Breast epithelium (tissue), 4 donors: ENCODE measurements at regions not wholly inside any gene's neighbourhood (a gene's known extent, or its start where the extent isn't known, plus 50 kb on each side); places are given as distances from the start of the nearest gene placed in this dataset.
"Not testable (repeated sequence)": the region's sequence is repeated elsewhere in the genome, so short reads cannot be mapped to it uniquely, and the experiment has no call there.

Experiments used
- DNase-seq, 2 donors: peaks; one replicate each; pipeline ENCODE4 v3.0.0-alpha.2; 2019; ENCODE audit warnings: low spot score in 2 of 2
- H3K27ac ChIP-seq, 2 donors: fragments of 200-600 bp; sonication (generic) in 1 of 2; one replicate each; pipeline ENCODE4 v1.5.1; 2016 to 2019; ENCODE audit warnings: mild to moderate bottlenecking in 1 of 2
- H3K27me3 ChIP-seq, 2 donors: fragments of 200-600 bp; sonication (generic) in 1 of 2; one replicate each; pipeline versions ENCODE4 v1.5.1 to v1.6.0; 2017 to 2019; ENCODE audit warnings: control low read depth in 1 of 2, mild to moderate bottlenecking in 1 of 2
- H3K36me3 ChIP-seq: fragments of 200-600 bp; one replicate; pipeline ENCODE4 v1.5.1; 2019
- H3K4me1 ChIP-seq, 2 donors: fragments of 200-600 bp; sonication (generic); one replicate each; pipeline ENCODE4 v1.5.1; 2016 to 2019; ENCODE audit warnings: control low read depth in 1 of 2
- H3K4me3 ChIP-seq, 3 donors: fragments of 200-600 bp; sonication (generic); 1 replicate in 2 of 3; 2 replicates in 1 of 3; pipeline ENCODE4 v1.5.1; 2016 to 2019; ENCODE audit warnings: mild to moderate bottlenecking in 3 of 3, moderate library complexity in 2 of 3
- H3K9me3 ChIP-seq, 2 donors: fragments of 200-600 bp; sonication (generic) in 1 of 2; one replicate each; pipeline ENCODE4 v1.5.1; 2016 to 2019; ENCODE audit warnings: control low read depth in 1 of 2
- CTCF ChIP-seq, 3 donors: fragments of 450-650 bp; IDR thresholded peaks; one replicate each; pipeline ENCODE4 v1.5.1; 2016 to 2017; ENCODE audit warnings: antibody characterized with exemption in 3 of 3, mild to moderate bottlenecking in 3 of 3, moderate library complexity in 3 of 3
- POLR2A ChIP-seq: fragments of 450-650 bp; IDR thresholded peaks from one replicate; pipeline ENCODE4 v1.6.1; 2016; ENCODE audit warnings: antibody characterized with exemption, mild to moderate bottlenecking, moderate library complexity
- POLR2AphosphoS5 ChIP-seq, 3 donors: sonication (generic); formaldehyde crosslinking; IDR thresholded peaks; one replicate each; pipeline ENCODE4 v1.6.1; 2017; ENCODE audit warnings: antibody characterized with exemption in 3 of 3
- intact Hi-C: fragments of 100-400 bp; cut with DNase I; formaldehyde crosslinking; loops from one replicate; pipeline ENCODE4 v1.15.1; 2023; ENCODE audit warnings: low total_unique reads

GRCh38 chr4:173735585-173735984 is 205.6 kb upstream of the HAND2 start:
- intact Hi-C loops = no loop called here
- Histone ChIP-seq H3K27me3 (no peaks in the 10 kb centered on the region), H3K4me3 (no peak overlapping the region), H3K27ac (no peak overlapping the region), H3K36me3 (no peaks in the 10 kb centered on the region), H3K4me1 (no peaks in the 10 kb centered on the region), H3K9me3 (peaks cover 0 to 1% of the 10 kb centered on the region in 2 donors)
- TF ChIP-seq POLR2A (no peak), POLR2AphosphoS5 (IDR thresholded peaks at IDR 0.05) (no peak), CTCF (IDR thresholded peaks at IDR 0.05) (no peak)
- no peak for DNase-seq

GRCh38 chr4:173735049-173735448 is 205.0 kb upstream of the HAND2 start:
- H3K36me3 ChIP-seq = no peaks in the 10 kb centered on the region
- TF ChIP-seq POLR2AphosphoS5 (IDR thresholded peaks at IDR 0.05) (no peak), CTCF (IDR thresholded peaks at IDR 0.05) (no peak), POLR2A (no peak)
- DNase-seq = no peak
- no peaks in the 10 kb centered on the region for H3K4me1 ChIP-seq
- H3K9me3 ChIP-seq = peaks cover 0 to 7% of the 10 kb centered on the region in 2 donors
- H3K27ac ChIP-seq = no peak overlapping the region
- intact Hi-C loops = no loop called here
- no peaks in the 10 kb centered on the region for H3K27me3 ChIP-seq
- no peak overlapping the region for H3K4me3 ChIP-seq

GRCh38 chr4:173731257-173731656 is 201.2 kb upstream of the HAND2 start:
- Histone ChIP-seq H3K4me3 (no peak overlapping the region), H3K4me1 (no peaks in the 10 kb centered on the region), H3K36me3 (no peaks in the 10 kb centered on the region), H3K27ac (no peak overlapping the region), H3K9me3 (peaks cover 0 to 18% of the 10 kb centered on the region in 2 donors), H3K27me3 (no peaks in the 10 kb centered on the region)
- DNase-seq = no peak
- intact Hi-C loops = no loop called here
- TF ChIP-seq POLR2AphosphoS5 (IDR thresholded peaks at IDR 0.05) (no peak), CTCF (IDR thresholded peaks at IDR 0.05) (no peak), POLR2A (no peak)

- no peak for DNase-seq
- Histone ChIP-seq H3K4me3 (no peak overlapping the region), H3K4me1 (no peaks in the 10 kb centered on the region), H3K9me3 (peaks cover 11 to 19% of the 10 kb centered on the region in 2 donors), H3K36me3 (no peaks in the 10 kb centered on the region), H3K27ac (no peak overlapping the region), H3K27me3 (no peaks in the 10 kb centered on the region)
- intact Hi-C loops = loop anchor here (2.0 kb wide), 1 partner anchor 75 kb away; no protein-coding TSS in a partner anchor
- no peak for TF ChIP-seq POLR2A
- no peak for TF ChIP-seq POLR2AphosphoS5 (IDR thresholded peaks at IDR 0.05)
- no peak for TF ChIP-seq CTCF (IDR thresholded peaks at IDR 0.05)
These were observed 192.0 kb upstream of the HAND2 start for GRCh38 chr4:173722075-173722474.

GRCh38 chr4:173718504-173718903 is 188.5 kb upstream of the HAND2 start:
- H3K27ac ChIP-seq, H3K27me3 ChIP-seq, H3K36me3 ChIP-seq, DNase-seq, intact Hi-C loops, H3K4me1 ChIP-seq, H3K4me3 ChIP-seq: not testable (repeated sequence)
- peaks cover 11 to 20% of the 10 kb centered on the region in 2 donors for H3K9me3 ChIP-seq

GRCh38 chr4:173717581-173717980 is 187.6 kb upstream of the HAND2 start:
- Histone ChIP-seq H3K36me3 (no peaks in the 10 kb centered on the region), H3K4me1 (no peaks in the 10 kb centered on the region), H3K9me3 (peaks cover 11 to 20% of the 10 kb centered on the region in 2 donors), H3K27ac (no peak overlapping the region), H3K27me3 (no peaks in the 10 kb centered on the region), H3K4me3 (no peak overlapping the region)
- TF ChIP-seq POLR2AphosphoS5 (IDR thresholded peaks at IDR 0.05) = no peak
- no peak for TF ChIP-seq POLR2A
- no peak for TF ChIP-seq CTCF (IDR thresholded peaks at IDR 0.05)
- intact Hi-C loops = no loop called here
- no peak for DNase-seq
